B cell (primary cell): ENCODE measurements at regions not wholly inside any gene's neighbourhood (a gene's known extent, or its start where the extent isn't known, plus 50 kb on each side); places are given as distances from the start of the nearest gene placed in this dataset.
A peak's percentile ranks its signal among the peaks of the same experiment; 100 is the strongest.

ENCODE experiments used
- ATAC-seq: fragments of 200-7000 bp; cut with Tn5 transposase; one replicate; pipeline ENCODE4 v1.10.0; 2021; ENCODE audit warnings: low read depth, mild to moderate bottlenecking, moderate number of reproducible peaks, moderate library complexity
- CTCF ChIA-PET: fragments of 350-600 bp; sonication (Branson Sonifier 250); formaldehyde crosslinking; loops from one replicate; lab custom pipeline; 2021; ENCODE audit warnings: antibody characterized with exemption, inconsistent platforms; lab: Charles Lee
- POLR2A ChIA-PET: fragments of 350-600 bp; sonication (Branson Sonifier 250); formaldehyde crosslinking; loops from one replicate; lab custom pipeline; 2021; ENCODE audit warnings: antibody characterized with exemption; lab: Charles Lee
- DNase-seq: peaks from one replicate; pipeline ENCODE4 v3.0.0; 2013
- H2AFZ ChIP-seq: 2 replicates; pipeline ENCODE4 v1.6.1; 2012; ENCODE audit warnings: mild to moderate bottlenecking, low read depth, low read length; ENCODE audit not compliant: insufficient read depth, poor library complexity, severe bottlenecking
- H3K27ac ChIP-seq, 2 donors: 1 replicate in 1 of 2; 2 replicates in 1 of 2; pipeline ENCODE4 v1.5.1; 2012 to 2013; ENCODE audit warnings: low read length in 2 of 2, mild to moderate bottlenecking in 2 of 2, moderate library complexity in 1 of 2
- H3K27me3 ChIP-seq, 4 experiments: fragments of 200-600 bp in 1 of 4; sonication (generic) in 1 of 4; replicated peaks in 1 of 4; 1 replicate in 2 of 4; 2 replicates in 2 of 4; pipeline versions ENCODE4 v1.6.1 to v1.7.0; 2013 to 2016; ENCODE audit warnings: low read length in 3 of 4, mild to moderate bottlenecking in 2 of 4, mixed read lengths in 1 of 4, moderate library complexity in 1 of 4; ENCODE audit not compliant: insufficient read depth in 4 of 4, control insufficient read depth in 3 of 4; ENCODE audit errors: control extremely low read depth in 1 of 4
- H3K36me3 ChIP-seq, 2 experiments: replicated peaks in 1 of 2; 1 replicate in 1 of 2; 2 replicates in 1 of 2; pipeline versions ENCODE4 v1.6.1 to v1.7.1; 2013; ENCODE audit warnings: low read length in 1 of 2; ENCODE audit not compliant: insufficient read depth in 2 of 2, control insufficient read depth in 1 of 2; ENCODE audit errors: control extremely low read depth in 1 of 2, extremely low read depth in 1 of 2
- H3K4me1 ChIP-seq, 2 donors: fragments of 200-600 bp in 1 of 2; sonication (generic) in 1 of 2; 1 replicate in 1 of 2; 2 replicates in 1 of 2; pipeline versions ENCODE4 v1.5.1 to v1.6.1; 2013 to 2017; ENCODE audit warnings: low read length in 2 of 2; ENCODE audit not compliant: control insufficient read depth in 2 of 2, insufficient read depth in 2 of 2
- H3K4me2 ChIP-seq: replicated peaks from 2 replicates; pipeline ENCODE3; 2012; ENCODE audit warnings: mild to moderate bottlenecking, low read depth, low read length; ENCODE audit not compliant: poor library complexity, severe bottlenecking
- H3K4me3 ChIP-seq, 5 experiments: fragments of 200-600 bp in 1 of 5; sonication (generic) in 1 of 5; 1 replicate in 3 of 5; 2 replicates in 2 of 5; pipeline versions ENCODE4 v1.5.1 to v1.7.0; 2011 to 2016; ENCODE audit warnings: low read length in 4 of 5, mild to moderate bottlenecking in 4 of 5, low read depth in 2 of 5, control low read depth in 1 of 5, moderate library complexity in 1 of 5; ENCODE audit not compliant: insufficient read depth in 1 of 5; ENCODE audit errors: control extremely low read depth in 1 of 5, extremely low read depth in 1 of 5
- H3K79me2 ChIP-seq: fragments of 200-600 bp; sonication (generic); one replicate; pipeline ENCODE4 v1.6.0; 2016; ENCODE audit warnings: low read length; ENCODE audit not compliant: control insufficient read depth, insufficient read depth
- H3K9ac ChIP-seq: fragments of 200-600 bp; sonication (generic); 2 replicates; pipeline ENCODE4 v1.6.1; 2017; ENCODE audit warnings: mild to moderate bottlenecking, low read length, moderate library complexity
- H3K9me3 ChIP-seq, 3 donors: one replicate each; pipeline versions ENCODE4 v1.6.1 to v1.7.1; 2013; ENCODE audit warnings: low read length in 2 of 3; ENCODE audit not compliant: control insufficient read depth in 2 of 3, insufficient read depth in 1 of 3; ENCODE audit errors: control extremely low read depth in 1 of 3
- H4K20me1 ChIP-seq: 2 replicates; pipeline ENCODE4 v1.6.0; 2012; ENCODE audit warnings: mild to moderate bottlenecking, low read length; ENCODE audit not compliant: insufficient read depth, control insufficient read depth, poor library complexity, severe bottlenecking
- H3K27ac Mint-ChIP-seq: one replicate; pipeline ENCODE4 v1.8.0; 2021; ENCODE audit warnings: mixed read lengths
- H3K27me3 Mint-ChIP-seq: one replicate; pipeline ENCODE4 v1.8.0; 2021; ENCODE audit warnings: mixed read lengths
- H3K4me1 Mint-ChIP-seq: one replicate; pipeline ENCODE4 v1.8.0; 2021; ENCODE audit warnings: mixed read lengths
- H3K4me3 Mint-ChIP-seq: one replicate; pipeline ENCODE4 v1.8.0; 2021; ENCODE audit warnings: mixed read lengths
- H3K9me3 Mint-ChIP-seq: one replicate; pipeline ENCODE4 v1.8.0; 2022; ENCODE audit warnings: mixed read lengths; ENCODE audit not compliant: insufficient read depth
- EZH2 ChIP-seq: IDR thresholded peaks from 2 replicates; pipeline ENCODE4 v1.6.1; 2012; ENCODE audit warnings: borderline replicate concordance, low read depth, mild to moderate bottlenecking, moderate library complexity, low read length; ENCODE audit not compliant: insufficient read depth, poor library complexity, severe bottlenecking
- WGBS: methylation state at CpG from one replicate; pipeline ENCODE4 v1.1.5; 2013; ENCODE audit warnings: missing lambda C conversion rate; ENCODE audit not compliant: insufficient coverage; 5-methylcytosine and 5-hydroxymethylcytosine counted together
- intact Hi-C: fragments of 100-400 bp; cut with micrococcal nuclease; formaldehyde crosslinking; loops from one replicate; pipeline ENCODE4 v1.10.0; 2022
- TF ChIP-seq, protein P1 (sequence below): fragments of 200-600 bp; IDR thresholded peaks from one replicate; pipeline ENCODE4 v1.8.0; 2022; ENCODE audit warnings: antibody characterized with exemption, mild to moderate bottlenecking

DNA sequence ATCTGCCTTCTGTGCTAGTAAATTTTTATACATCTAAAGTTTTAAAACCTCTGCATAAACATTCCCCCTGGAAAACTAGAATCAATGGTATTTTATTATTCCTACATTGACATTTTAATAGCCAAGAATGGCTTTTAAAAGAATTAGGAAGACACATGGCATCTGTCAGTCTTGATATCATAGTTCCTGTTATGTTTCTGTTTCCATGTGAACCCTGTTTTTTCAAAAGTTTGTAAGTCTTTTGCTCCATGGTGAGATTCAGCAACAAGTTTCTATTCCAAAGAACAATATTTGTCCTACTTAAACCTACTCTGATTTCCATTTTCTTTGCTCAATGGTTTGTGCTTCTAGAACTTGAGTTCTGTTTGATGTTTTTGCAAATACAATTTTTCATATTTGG is 95.2 kb downstream of the PLEKHG1 start:
- no peaks in the 10 kb centered on the region for H3K9me3 Mint-ChIP-seq
- no peak for TF ChIP-seq EZH2
- TF ChIP-seq, protein P1, sequence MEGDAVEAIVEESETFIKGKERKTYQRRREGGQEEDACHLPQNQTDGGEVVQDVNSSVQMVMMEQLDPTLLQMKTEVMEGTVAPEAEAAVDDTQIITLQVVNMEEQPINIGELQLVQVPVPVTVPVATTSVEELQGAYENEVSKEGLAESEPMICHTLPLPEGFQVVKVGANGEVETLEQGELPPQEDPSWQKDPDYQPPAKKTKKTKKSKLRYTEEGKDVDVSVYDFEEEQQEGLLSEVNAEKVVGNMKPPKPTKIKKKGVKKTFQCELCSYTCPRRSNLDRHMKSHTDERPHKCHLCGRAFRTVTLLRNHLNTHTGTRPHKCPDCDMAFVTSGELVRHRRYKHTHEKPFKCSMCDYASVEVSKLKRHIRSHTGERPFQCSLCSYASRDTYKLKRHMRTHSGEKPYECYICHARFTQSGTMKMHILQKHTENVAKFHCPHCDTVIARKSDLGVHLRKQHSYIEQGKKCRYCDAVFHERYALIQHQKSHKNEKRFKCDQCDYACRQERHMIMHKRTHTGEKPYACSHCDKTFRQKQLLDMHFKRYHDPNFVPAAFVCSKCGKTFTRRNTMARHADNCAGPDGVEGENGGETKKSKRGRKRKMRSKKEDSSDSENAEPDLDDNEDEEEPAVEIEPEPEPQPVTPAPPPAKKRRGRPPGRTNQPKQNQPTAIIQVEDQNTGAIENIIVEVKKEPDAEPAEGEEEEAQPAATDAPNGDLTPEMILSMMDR, result no peak
- ChIA-PET CTCF (interaction anchor here (1.1 to 3.1 kb wide), 5 partner anchors 8 to 277 kb away, joined by 3 to 18 read pairs (median 4); no protein-coding TSS in a partner anchor), POLR2A (interaction anchor here (0.7 kb wide), 2 partner anchors 24 to 40 kb away, joined by 3 to 4 read pairs; no protein-coding TSS in a partner anchor)
- no peak overlapping the region for H3K27ac Mint-ChIP-seq
- Histone ChIP-seq H3K9ac (no peak overlapping the region), H3K27ac (peak overlapping the region in 1 of 2 donors; percentile 96), H3K36me3 (peaks cover 3 to 4% of the 10 kb centered on the region in 2 experiments), H2AFZ (no peak overlapping the region), H3K79me2 (peaks cover 92% of the 10 kb centered on the region), H3K27me3 (no peaks in the 10 kb centered on the region), H3K9me3 (no peaks in the 10 kb centered on the region), H3K4me2 (peak overlapping the region; percentile 19), H4K20me1 (no peaks in the 10 kb centered on the region), H3K4me3 (no peak overlapping the region), H3K4me1 (peaks cover 91 to 98% of the 10 kb centered on the region in 2 donors)
- peak overlapping the region; percentile 13 for H3K4me3 Mint-ChIP-seq
- DNase-seq (no peak), ATAC-seq (no peak)
- H3K4me1 Mint-ChIP-seq, result peaks cover 93% of the 10 kb centered on the region
- intact Hi-C loops, result no loop called here
- H3K27me3 Mint-ChIP-seq, result no peaks in the 10 kb centered on the region

DNA sequence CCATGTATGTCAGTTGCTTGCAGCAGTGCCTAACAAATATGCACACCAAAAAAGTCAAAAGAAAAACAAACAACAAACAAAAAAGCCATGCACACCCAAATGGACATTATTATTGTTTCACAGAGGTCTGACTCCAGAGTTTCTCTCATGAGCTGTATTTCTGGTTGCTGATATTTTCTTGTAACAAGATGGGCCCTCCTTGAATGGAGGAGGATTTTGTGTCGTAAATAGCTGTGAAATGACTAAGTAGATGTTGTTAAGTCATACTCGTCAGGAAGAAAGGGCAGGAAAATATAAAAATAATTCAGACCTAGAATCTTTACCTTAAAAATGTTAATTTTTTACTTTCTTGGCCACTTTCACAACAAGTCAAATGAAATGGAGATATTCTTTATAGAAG is 96.0 kb downstream of the PLEKHG1 start:
- H3K4me1 Mint-ChIP-seq, result peaks cover 91% of the 10 kb centered on the region
- Histone ChIP-seq H3K4me2 (peak overlapping the region; percentile 19), H2AFZ (no peak overlapping the region), H3K79me2 (peaks cover 97% of the 10 kb centered on the region), H3K4me3 (no peak overlapping the region), H3K27ac (peak overlapping the region in 1 of 2 donors; percentile 96), H3K36me3 (peaks cover 5 to 7% of the 10 kb centered on the region in 2 experiments), H3K27me3 (no peaks in the 10 kb centered on the region), H3K9ac (no peak overlapping the region), H3K4me1 (peaks cover 91 to 98% of the 10 kb centered on the region in 2 donors), H4K20me1 (no peaks in the 10 kb centered on the region), H3K9me3 (no peaks in the 10 kb centered on the region)
- no peak overlapping the region for H3K4me3 Mint-ChIP-seq
- CTCF ChIA-PET, result interaction anchor here (2.7 to 3.1 kb wide), 2 partner anchors 9 to 278 kb away, joined by 8 to 18 read pairs; no protein-coding TSS in a partner anchor
- no peaks in the 10 kb centered on the region for H3K9me3 Mint-ChIP-seq
- H3K27ac Mint-ChIP-seq, result peak overlapping the region; percentile 47
- intact Hi-C loops, result no loop called here
- DNase-seq, result no peak
- no peaks in the 10 kb centered on the region for H3K27me3 Mint-ChIP-seq
- no peak for ATAC-seq
- WGBS, result no CpG with 5 or more reads among the region's 2 CpGs
- TF ChIP-seq, protein P1, result no peak
- no peak for TF ChIP-seq EZH2
- POLR2A ChIA-PET, result interaction anchor here (0.6 to 0.7 kb wide), 2 partner anchors 39 to 96 kb away, joined by 3 to 4 read pairs; no protein-coding TSS in a partner anchor
